Occipital lobe (tissue), 1 donor: ENCODE measurements at regions not wholly inside any gene's neighbourhood (a gene's known extent, or its start where the extent isn't known, plus 50 kb on each side); places are given as distances from the start of the nearest gene placed in this dataset.

Experiments used
- DNase-seq: peaks from one replicate; lab custom pipeline; 2025; lab: John Stamatoyannopoulos, UW

- DNase-seq, result no peak
Observed at GRCh38 chr10:36324831-36325230, 682.7 kb upstream of the FZD8 start.

- DNase-seq, result no peak
Observed at GRCh38 chr10:36313142-36313541, 671.0 kb upstream of the FZD8 start.

DNA sequence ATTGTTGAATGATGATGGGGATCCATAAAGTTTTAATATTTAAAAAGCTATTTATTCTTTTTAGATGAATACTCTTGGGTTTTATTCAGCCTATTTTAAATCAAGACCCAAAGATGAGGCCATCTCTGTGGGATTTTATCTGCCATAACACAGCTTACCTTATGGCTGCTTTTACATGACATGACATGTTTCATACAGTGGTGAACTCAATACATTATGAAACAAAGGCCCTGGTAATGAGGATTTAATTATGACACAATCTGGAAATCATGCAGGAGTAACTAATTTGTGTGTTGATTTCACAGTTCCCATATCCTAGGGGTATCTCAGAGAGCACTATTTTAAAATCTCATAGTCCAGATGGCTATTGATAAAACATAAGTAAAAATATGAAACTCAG is 661.8 kb upstream of the FZD8 start:
- no peak for DNase-seq

DNA sequence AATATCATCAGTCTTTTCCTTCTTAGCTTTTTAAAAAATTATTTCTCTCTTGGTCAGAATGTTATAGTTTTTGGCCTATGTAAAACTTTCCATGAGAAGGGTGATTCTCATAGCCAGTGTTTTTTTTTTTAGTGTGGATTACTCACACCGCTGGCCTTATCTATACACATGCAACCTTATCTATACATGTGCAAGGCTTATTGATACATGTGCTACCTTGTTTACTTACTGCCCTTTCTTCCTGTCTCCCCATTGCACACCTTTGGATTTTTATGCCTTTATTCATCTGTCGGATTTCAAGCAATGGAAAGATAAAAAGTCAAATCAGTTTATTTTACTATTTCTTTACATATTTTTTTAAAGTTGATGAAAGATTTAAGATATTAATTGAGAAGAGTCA is 660.0 kb upstream of the FZD8 start:
- no peak for DNase-seq

GRCh38 chr10:36301539-36301938 is 659.4 kb upstream of the FZD8 start:
- no peak for DNase-seq

DNA sequence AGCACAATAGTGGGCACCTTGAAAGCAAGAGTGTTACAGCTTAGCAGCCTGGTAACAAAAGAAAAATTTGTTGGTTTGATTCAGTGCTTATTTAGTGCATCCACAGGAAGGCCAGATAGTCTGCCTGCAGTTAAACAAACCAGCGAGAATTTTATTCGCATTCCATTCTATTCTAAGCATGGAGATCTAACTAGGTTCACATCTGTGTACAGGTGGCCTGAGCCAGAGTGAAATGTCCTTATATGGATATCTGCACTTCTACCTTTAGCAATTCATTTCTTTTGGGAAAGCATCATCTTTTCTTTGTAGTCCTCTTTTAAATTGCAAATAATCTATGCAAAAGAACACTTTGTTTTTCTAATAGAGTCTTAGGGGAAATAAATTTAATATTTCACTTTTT is 659.0 kb upstream of the FZD8 start:
- DNase-seq, result no peak

- no peak for DNase-seq
Observed at GRCh38 chr10:36283827-36284226, 641.7 kb upstream of the FZD8 start.

GRCh38 chr10:36281831-36282331 is 639.8 kb upstream of the FZD8 start:
- DNase-seq, result no peak

DNA sequence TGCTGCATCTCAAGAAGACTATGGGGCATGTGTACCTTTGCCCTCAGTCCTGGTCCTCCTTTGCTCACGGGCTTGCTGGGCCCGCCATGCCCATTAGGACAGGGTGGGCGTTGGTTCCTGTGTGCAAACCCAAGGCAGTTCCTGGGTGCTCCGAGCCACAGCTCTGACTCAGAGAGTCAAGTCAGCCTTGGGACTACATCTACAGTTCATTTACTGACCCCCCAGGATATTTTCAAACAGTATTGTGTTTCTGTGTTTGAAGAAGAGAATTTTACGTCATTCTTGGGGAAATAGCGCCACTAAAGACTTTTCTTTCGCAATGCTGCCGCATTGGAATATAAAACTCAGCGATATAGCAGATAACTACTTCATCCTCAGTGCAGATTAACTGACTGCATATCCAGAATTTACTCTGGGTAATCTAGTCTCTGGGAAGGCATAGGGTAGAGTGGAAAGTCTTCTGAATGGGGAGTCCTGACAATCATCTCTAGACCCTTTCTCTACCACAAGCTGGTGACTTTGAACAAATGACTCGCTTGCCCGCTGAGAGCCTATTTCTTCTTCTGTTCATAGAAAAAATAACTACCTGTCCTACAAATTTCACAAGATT is 638.9 kb upstream of the FZD8 start:
- DNase-seq, result no peak

DNA sequence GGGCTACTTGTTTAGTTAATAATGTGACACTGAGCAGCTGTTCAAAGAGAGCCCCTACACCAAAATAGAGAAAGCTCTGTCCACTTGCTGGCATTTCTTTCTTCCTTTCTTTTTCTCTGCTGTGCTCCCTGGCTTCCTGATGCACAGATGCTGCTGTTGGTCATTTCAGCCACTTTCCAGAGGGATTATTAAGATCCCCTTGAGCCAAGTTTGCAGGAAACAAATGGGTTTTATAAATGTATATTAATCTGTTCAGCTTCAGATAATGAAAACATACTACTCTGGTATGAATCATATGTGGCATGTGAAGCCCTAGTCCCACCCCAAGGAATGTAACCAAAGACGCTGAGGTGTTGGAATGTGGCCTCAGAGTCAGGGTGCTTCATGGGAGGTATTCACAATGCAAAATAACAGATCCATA is 638.2 kb upstream of the FZD8 start:
- DNase-seq, result no peak

GRCh38 chr10:36278176-36278575 is 636.1 kb upstream of the FZD8 start:
- no peak for DNase-seq

- no peak for DNase-seq
Observed at GRCh38 chr10:36277459-36277858, 635.4 kb upstream of the FZD8 start.

DNA sequence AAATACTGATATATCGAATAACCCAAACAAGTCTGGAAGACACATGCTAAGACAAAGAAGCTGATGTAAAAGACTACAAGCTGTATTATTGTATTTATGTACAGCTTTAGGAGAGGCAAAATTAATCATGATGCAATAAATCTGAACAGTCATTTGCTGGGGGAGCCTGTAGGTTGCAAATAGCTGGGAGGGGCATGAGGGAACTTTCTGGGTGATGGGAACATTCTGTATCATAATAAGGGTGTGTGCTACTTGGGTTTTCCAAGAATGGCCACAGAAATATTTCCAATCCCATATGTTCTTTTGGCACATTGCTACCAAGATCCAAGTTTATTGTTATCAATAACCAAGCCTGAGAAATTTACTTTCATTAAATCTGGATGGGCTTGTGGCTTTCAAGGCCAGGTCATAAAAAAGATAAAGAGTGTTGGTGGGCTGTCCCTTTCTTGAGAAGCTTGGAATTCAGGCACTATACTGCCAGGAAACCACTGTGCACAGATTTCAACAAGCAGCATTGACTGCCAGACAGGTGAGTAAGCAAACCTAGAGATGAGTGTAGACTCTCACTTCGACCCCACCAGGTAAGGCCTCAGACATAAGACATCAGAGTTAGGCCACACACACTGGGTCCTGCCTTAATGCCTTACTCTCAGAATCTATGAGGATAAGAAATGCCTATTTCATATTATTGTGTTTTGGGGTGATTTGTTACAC is 629.7 kb upstream of the FZD8 start:
- DNase-seq, result no peak

- no peak for DNase-seq
Observed at GRCh38 chr10:36269222-36269621, 627.1 kb upstream of the FZD8 start.

- no peak for DNase-seq
Observed at GRCh38 chr10:36266923-36267322, 624.8 kb upstream of the FZD8 start.

DNA sequence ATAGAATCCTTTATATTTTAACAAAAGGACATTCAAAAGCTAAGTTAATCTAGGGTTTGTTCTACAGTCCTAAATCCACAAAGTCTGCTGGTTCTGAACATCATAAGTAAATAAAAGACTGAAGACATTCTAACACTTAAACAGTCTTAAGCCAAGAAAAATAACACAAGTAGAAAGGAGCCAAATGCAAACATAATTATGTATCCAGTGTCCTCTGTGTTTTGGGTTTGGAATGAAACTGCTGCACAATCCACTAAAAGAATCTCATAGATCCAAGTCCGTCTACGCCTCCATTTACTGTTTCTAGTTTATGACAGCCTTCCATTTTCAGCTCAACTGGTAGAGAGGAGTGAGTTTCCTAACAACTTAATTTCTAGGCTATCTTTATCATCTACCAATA is 623.6 kb upstream of the FZD8 start:
- no peak for DNase-seq

GRCh38 chr10:36263871-36264270 is 621.8 kb upstream of the FZD8 start:
- no peak for DNase-seq

GRCh38 chr10:36256948-36257356 is 614.9 kb upstream of the FZD8 start:
- no peak for DNase-seq

- no peak for DNase-seq
Observed at GRCh38 chr10:36256166-36256565, 614.1 kb upstream of the FZD8 start.

DNA sequence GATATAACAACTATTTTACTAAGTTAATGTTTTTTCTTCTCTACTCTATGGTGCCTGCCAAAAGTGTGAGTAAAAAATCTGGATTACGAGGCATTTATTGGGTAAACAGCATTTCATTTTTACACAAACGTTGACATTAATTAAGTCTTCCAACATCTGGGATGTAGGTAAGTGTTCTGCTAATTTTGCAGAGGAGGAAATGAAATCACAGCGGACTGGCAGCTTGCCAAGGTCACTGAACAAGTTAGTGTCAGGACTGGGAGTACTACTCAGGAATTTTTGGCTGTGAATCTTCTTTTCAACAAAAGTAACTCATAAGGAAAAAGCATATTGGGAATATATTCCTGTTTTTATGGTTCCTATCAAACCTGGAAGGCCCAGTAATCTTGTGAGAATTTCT is 612.1 kb upstream of the FZD8 start:
- DNase-seq, result no peak

- DNase-seq, result no peak
Observed at GRCh38 chr10:36253731-36254130, 611.6 kb upstream of the FZD8 start.

GRCh38 chr10:36251068-36251467 is 609.0 kb upstream of the FZD8 start:
- DNase-seq, result no peak

GRCh38 chr10:36248304-36248981 is 606.3 kb upstream of the FZD8 start:
- DNase-seq, result no peak
